ENCODE measurements at regions not wholly inside any gene's neighbourhood (a gene's known extent, or its start where the extent isn't known, plus 50 kb on each side); places are given as distances from the start of the nearest gene placed in this dataset.

GRCh38 chr12:90149453-90149852, 440.8 kb upstream of the ATP2B1 start:
- TF ChIP-seq EZH2 (IDR thresholded peaks at IDR 0.05; ENCODE audit: borderline replicate concordance, low read depth, low read length, severe bottlenecking), result no peak
- no peak for TF ChIP-seq CTCF (IDR thresholded peaks at IDR 0.05; ENCODE audit: extremely low read depth in 1 of 2, insufficient read depth in 1 of 2, low read depth in 1 of 2, low read length in 2 of 2)
- TF ChIP-seq MAX (IDR thresholded peaks at IDR 0.05; ENCODE audit: insufficient read depth, insufficient read length), result no peak
- TF ChIP-seq POLR2A (IDR thresholded peaks at IDR 0.05; ENCODE audit: low read depth, low read length), result no peak
- TF ChIP-seq JUN (IDR thresholded peaks at IDR 0.05; ENCODE audit: borderline replicate concordance, insufficient read depth, insufficient read length, low read depth), result no peak
